ENCODE measurements at regions not wholly inside any gene's neighbourhood (a gene's known extent, or its start where the extent isn't known, plus 50 kb on each side); places are given as distances from the start of the nearest gene placed in this dataset.

DNA sequence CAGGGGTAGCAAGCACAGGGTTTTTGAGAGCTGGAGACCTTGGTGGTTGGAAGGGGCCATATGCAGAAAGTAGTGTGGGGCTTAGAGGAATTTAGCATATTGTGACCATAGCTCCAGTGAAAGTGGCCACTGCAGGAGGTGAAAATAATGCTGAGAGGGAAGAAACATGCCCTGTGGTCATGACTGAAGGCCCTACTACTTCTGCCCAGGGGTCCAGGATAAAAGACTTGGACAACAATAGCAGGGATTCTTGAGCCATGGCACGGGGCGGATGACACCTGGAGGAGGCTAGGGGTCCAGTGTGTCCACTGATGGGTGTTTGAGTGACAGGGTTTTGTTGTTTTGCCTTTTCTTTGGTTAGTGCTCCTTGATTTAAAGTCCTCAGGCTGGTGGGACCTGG is 694.6 kb downstream of the CPS1 start:
- no peak for DNase-seq

GRCh38 chr2:211258646-211259335 is 702.4 kb downstream of the CPS1 start:
- no peak for DNase-seq

DNA sequence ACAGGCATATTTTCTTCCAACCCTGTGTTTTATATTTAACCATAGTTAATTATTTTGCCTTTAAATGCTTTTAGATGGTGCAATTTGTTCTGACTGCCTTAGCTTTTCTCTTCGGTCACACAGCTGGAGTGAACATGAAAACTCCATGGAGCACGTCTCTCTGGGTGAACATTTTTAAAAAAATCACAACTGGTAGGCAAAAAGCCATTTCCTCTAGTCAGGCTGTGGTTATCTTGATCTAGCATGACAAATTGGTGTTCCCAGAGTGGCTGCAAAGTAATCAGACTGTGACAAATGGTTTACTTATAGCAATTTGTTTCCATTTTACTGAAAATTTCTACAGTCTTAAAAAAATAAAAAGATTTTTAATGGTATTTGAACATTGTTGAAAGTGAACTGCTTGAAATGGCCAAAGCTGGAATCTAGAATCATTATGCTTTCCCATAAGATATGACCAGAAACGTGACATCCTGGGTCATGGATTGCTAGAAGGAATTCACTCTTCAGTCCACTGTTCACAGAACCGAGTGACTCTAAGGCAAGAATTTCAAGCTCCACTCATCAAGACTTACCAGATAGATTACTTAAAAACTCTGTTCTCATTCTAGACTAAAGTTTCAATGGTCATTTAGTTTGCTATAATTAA is 703.6 kb downstream of the CPS1 start:
- peak; percentile 10 for DNase-seq

DNA sequence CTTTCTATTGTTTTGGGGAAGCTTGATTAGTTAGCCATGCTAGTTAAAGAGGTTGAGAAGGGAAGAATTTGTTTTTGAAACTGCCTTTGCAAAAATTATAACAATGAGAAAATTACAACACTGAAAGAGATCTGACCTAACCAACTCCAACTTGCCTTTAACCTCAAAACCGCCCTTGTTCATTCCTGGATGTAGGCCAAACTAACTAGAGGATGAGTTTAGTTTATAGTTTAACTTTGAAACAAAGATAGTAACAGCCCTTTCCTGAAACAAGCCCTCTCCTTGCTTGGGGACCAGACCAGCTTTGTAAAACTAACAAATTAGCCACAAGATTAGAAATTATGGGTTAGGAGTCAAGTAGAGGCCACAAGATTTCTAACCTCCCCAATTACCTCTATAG is 713.9 kb downstream of the CPS1 start:
- no peak for DNase-seq

- no peak for DNase-seq
Observed at GRCh38 chr2:211281430-211282073, 725.2 kb downstream of the CPS1 start.

DNA sequence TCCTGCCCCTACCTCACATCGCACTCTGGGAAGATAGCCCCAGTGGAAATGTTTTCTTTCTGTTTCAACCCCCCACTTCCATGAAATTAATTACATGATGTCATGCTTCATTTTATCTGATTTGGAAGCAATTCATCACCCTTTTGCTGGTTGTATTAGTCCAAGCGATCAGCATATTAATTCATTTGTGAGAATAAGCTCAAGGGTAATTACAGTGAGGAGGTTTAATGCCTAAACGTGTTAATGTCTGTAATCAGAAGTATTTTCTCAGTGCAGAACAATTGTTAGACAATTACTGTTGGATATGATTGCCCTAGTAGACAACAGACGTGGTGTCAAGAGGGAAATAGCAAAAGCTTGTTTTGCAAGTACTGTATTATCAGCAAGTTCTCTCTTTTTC is 746.3 kb downstream of the CPS1 start:
- DNase-seq = no peak

DNA sequence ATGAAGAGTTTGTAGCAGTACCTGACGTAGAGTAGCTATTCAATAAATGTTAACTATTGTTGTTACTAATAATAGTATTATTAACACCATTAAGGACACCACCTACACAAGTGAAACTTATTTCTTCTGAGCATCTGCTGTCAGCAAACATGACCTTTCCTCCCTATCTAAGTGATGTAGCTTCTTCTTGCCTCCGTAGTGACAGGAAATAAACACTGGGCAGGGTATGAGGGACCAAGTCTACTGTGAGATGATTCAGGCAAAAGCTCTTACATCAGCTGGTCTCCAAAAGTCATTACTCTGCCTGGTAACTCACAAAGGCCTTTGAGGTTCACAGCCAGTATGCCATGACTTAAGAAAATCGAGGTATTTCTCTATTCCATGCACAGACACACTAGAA is 750.5 kb downstream of the CPS1 start:
- DNase-seq = no peak

All from DMS79 treated with DMSO at 0.1 percent for 48 hours (cell line).